ENCODE measurements at regions not wholly inside any gene's neighbourhood (a gene's known extent, or its start where the extent isn't known, plus 50 kb on each side); places are given as distances from the start of the nearest gene placed in this dataset.

- Histone ChIP-seq H3K9me3 (ENCODE audit: insufficient read depth, low read length) (0 out of 2 replicates have a peak, but pooled peaks cover 8% of the 10 kb centered on the region), H3K4me3 (ENCODE audit: insufficient read length, low read depth) (no peak overlapping the region), H3K4me1 (ENCODE audit: insufficient read depth, insufficient read length) (no peaks in the 10 kb centered on the region), H3K36me3 (ENCODE audit: insufficient read depth, insufficient read length, low read length) (no peaks in the 10 kb centered on the region), H3K9ac (ENCODE audit: insufficient read length, low read depth) (no peak overlapping the region), H3K27me3 (ENCODE audit: insufficient read depth, insufficient read length) (no peaks in the 10 kb centered on the region)
- TF ChIP-seq ZNF274 (IDR thresholded peaks at IDR 0.05; ENCODE audit: low read depth, low read length) (no peak), YY1 (IDR thresholded peaks at IDR 0.05; ENCODE audit: insufficient read depth, insufficient read length) (no peak), SUZ12 (IDR thresholded peaks at IDR 0.05; ENCODE audit: extremely low read depth, insufficient read depth, insufficient read length) (no peak)
- no peak for DNase-seq (ENCODE audit: low read depth, low spot score)
These were observed 160.1 kb upstream of the PLAAT1 start for GRCh38 chr3:193080821-193081365.

- no peak for DNase-seq (ENCODE audit: low read depth, low spot score)
- no peaks in the 10 kb centered on the region for H3K27me3 ChIP-seq (ENCODE audit: insufficient read depth, insufficient read length)
- no peak overlapping the region for H3K4me3 ChIP-seq (ENCODE audit: insufficient read length, low read depth)
- no peaks in the 10 kb centered on the region for H3K4me1 ChIP-seq (ENCODE audit: insufficient read depth, insufficient read length)
- H3K9me3 ChIP-seq (ENCODE audit: insufficient read depth, low read length) = 0 out of 2 replicates have a peak, but pooled peaks cover 8% of the 10 kb centered on the region
- no peak overlapping the region for H3K9ac ChIP-seq (ENCODE audit: insufficient read length, low read depth)
- no peak for TF ChIP-seq SUZ12 (IDR thresholded peaks at IDR 0.05; ENCODE audit: extremely low read depth, insufficient read depth, insufficient read length)
- no peak for TF ChIP-seq ZNF274 (IDR thresholded peaks at IDR 0.05; ENCODE audit: low read depth, low read length)
- no peak for TF ChIP-seq YY1 (IDR thresholded peaks at IDR 0.05; ENCODE audit: insufficient read depth, insufficient read length)
- no peaks in the 10 kb centered on the region for H3K36me3 ChIP-seq (ENCODE audit: insufficient read depth, insufficient read length, low read length)
These were observed 155.4 kb upstream of the PLAAT1 start for GRCh38 chr3:193085655-193086054.

GRCh38 chr3:193086681-193087080, 154.3 kb upstream of the PLAAT1 start:
- TF ChIP-seq YY1 (IDR thresholded peaks at IDR 0.05; ENCODE audit: insufficient read depth, insufficient read length) (no peak), ZNF274 (IDR thresholded peaks at IDR 0.05; ENCODE audit: low read depth, low read length) (no peak), SUZ12 (IDR thresholded peaks at IDR 0.05; ENCODE audit: extremely low read depth, insufficient read depth, insufficient read length) (no peak)

GRCh38 chr3:193087336-193087735, 153.7 kb upstream of the PLAAT1 start:
- H3K9ac ChIP-seq (ENCODE audit: insufficient read length, low read depth) = no peak overlapping the region
- H3K4me3 ChIP-seq (ENCODE audit: insufficient read length, low read depth) = no peak overlapping the region
- TF ChIP-seq YY1 (IDR thresholded peaks at IDR 0.05; ENCODE audit: insufficient read depth, insufficient read length) (no peak), SUZ12 (IDR thresholded peaks at IDR 0.05; ENCODE audit: extremely low read depth, insufficient read depth, insufficient read length) (no peak), ZNF274 (IDR thresholded peaks at IDR 0.05; ENCODE audit: low read depth, low read length) (no peak)
- no peaks in the 10 kb centered on the region for H3K4me1 ChIP-seq (ENCODE audit: insufficient read depth, insufficient read length)
- no peaks in the 10 kb centered on the region for H3K36me3 ChIP-seq (ENCODE audit: insufficient read depth, insufficient read length, low read length)
- no peak for DNase-seq (ENCODE audit: low read depth, low spot score)
- H3K9me3 ChIP-seq (ENCODE audit: insufficient read depth, low read length) = 0 out of 2 replicates have a peak, but pooled peaks cover 8% of the 10 kb centered on the region
- H3K27me3 ChIP-seq (ENCODE audit: insufficient read depth, insufficient read length) = no peaks in the 10 kb centered on the region

More at GRCh38 chr3:193086681-193087080, 154.3 kb upstream of the PLAAT1 start:
- H3K4me3 ChIP-seq (ENCODE audit: insufficient read length, low read depth) = no peak overlapping the region
- no peak overlapping the region for H3K9ac ChIP-seq (ENCODE audit: insufficient read length, low read depth)
- DNase-seq (ENCODE audit: low read depth, low spot score) = no peak
- H3K9me3 ChIP-seq (ENCODE audit: insufficient read depth, low read length) = 0 out of 2 replicates have a peak, but pooled peaks cover 8% of the 10 kb centered on the region
- H3K27me3 ChIP-seq (ENCODE audit: insufficient read depth, insufficient read length) = no peaks in the 10 kb centered on the region
- no peaks in the 10 kb centered on the region for H3K4me1 ChIP-seq (ENCODE audit: insufficient read depth, insufficient read length)
- no peaks in the 10 kb centered on the region for H3K36me3 ChIP-seq (ENCODE audit: insufficient read depth, insufficient read length, low read length)

GRCh38 chr3:193095366-193095765, 145.7 kb upstream of the PLAAT1 start:
- Histone ChIP-seq H3K9ac (ENCODE audit: insufficient read length, low read depth) (no peak overlapping the region), H3K4me1 (ENCODE audit: insufficient read depth, insufficient read length) (no peaks in the 10 kb centered on the region), H3K27me3 (ENCODE audit: insufficient read depth, insufficient read length) (no peaks in the 10 kb centered on the region), H3K9me3 (ENCODE audit: insufficient read depth, low read length) (no peaks in the 10 kb centered on the region), H3K36me3 (ENCODE audit: insufficient read depth, insufficient read length, low read length) (no peaks in the 10 kb centered on the region), H3K4me3 (ENCODE audit: insufficient read length, low read depth) (no peak overlapping the region)
- TF ChIP-seq SUZ12 (IDR thresholded peaks at IDR 0.05; ENCODE audit: extremely low read depth, insufficient read depth, insufficient read length) (no peak), YY1 (IDR thresholded peaks at IDR 0.05; ENCODE audit: insufficient read depth, insufficient read length) (no peak), ZNF274 (IDR thresholded peaks at IDR 0.05; ENCODE audit: low read depth, low read length) (no peak)
- DNase-seq (ENCODE audit: low read depth, low spot score) = no peak

GRCh38 chr3:193096076-193096475, 144.9 kb upstream of the PLAAT1 start:
- no peaks in the 10 kb centered on the region for H3K36me3 ChIP-seq (ENCODE audit: insufficient read depth, insufficient read length, low read length)
- no peaks in the 10 kb centered on the region for H3K4me1 ChIP-seq (ENCODE audit: insufficient read depth, insufficient read length)
- H3K9ac ChIP-seq (ENCODE audit: insufficient read length, low read depth) = no peak overlapping the region
- no peak overlapping the region for H3K4me3 ChIP-seq (ENCODE audit: insufficient read length, low read depth)
- TF ChIP-seq ZNF274 (IDR thresholded peaks at IDR 0.05; ENCODE audit: low read depth, low read length) = no peak
- TF ChIP-seq YY1 (IDR thresholded peaks at IDR 0.05; ENCODE audit: insufficient read depth, insufficient read length) = no peak
- no peak for TF ChIP-seq SUZ12 (IDR thresholded peaks at IDR 0.05; ENCODE audit: extremely low read depth, insufficient read depth, insufficient read length)
- H3K9me3 ChIP-seq (ENCODE audit: insufficient read depth, low read length) = peaks cover 2% of the 10 kb centered on the region
- no peaks in the 10 kb centered on the region for H3K27me3 ChIP-seq (ENCODE audit: insufficient read depth, insufficient read length)
- no peak for DNase-seq (ENCODE audit: low read depth, low spot score)

GRCh38 chr3:193114431-193115340, 126.3 kb upstream of the PLAAT1 start:
- H3K9ac ChIP-seq (ENCODE audit: insufficient read length, low read depth) = no peak overlapping the region
- H3K4me3 ChIP-seq (ENCODE audit: insufficient read length, low read depth) = no peak overlapping the region
- H3K4me1 ChIP-seq (ENCODE audit: insufficient read depth, insufficient read length) = no peaks in the 10 kb centered on the region
- no peak for DNase-seq (ENCODE audit: low read depth, low spot score)
- TF ChIP-seq SUZ12 (IDR thresholded peaks at IDR 0.05; ENCODE audit: extremely low read depth, insufficient read depth, insufficient read length) (no peak), YY1 (IDR thresholded peaks at IDR 0.05; ENCODE audit: insufficient read depth, insufficient read length) (no peak), ZNF274 (IDR thresholded peaks at IDR 0.05; ENCODE audit: low read depth, low read length) (no peak)
- peaks cover 6% of the 10 kb centered on the region; the same call in 1 of the 2 replicates for H3K9me3 ChIP-seq (ENCODE audit: insufficient read depth, low read length)
- no peaks in the 10 kb centered on the region for H3K36me3 ChIP-seq (ENCODE audit: insufficient read depth, insufficient read length, low read length)
- no peaks in the 10 kb centered on the region for H3K27me3 ChIP-seq (ENCODE audit: insufficient read depth, insufficient read length)

Data from NT2/D1 (cell line).